Adrenal gland (tissue), 5 donors: ENCODE measurements at regions not wholly inside any gene's neighbourhood (a gene's known extent, or its start where the extent isn't known, plus 50 kb on each side); places are given as distances from the start of the nearest gene placed in this dataset.

ENCODE experiments used
- POLR2A ChIP-seq, 2 donors: fragments of 450-650 bp; IDR thresholded peaks; one replicate each; pipeline ENCODE4 v1.6.1; 2017; ENCODE audit warnings: antibody characterized with exemption in 2 of 2, mild to moderate bottlenecking in 2 of 2, moderate library complexity in 1 of 2
- TF ChIP-seq, protein P1 (sequence below), 6 experiments: fragments of 450-650 bp in 4 of 6; fragments of 200-600 bp in 2 of 6; sonication (generic) in 1 of 6; IDR thresholded peaks; 1 replicate in 5 of 6; 2 replicates in 1 of 6; pipeline versions ENCODE4 v1.5.1 to v1.8.0; 2016 to 2021; ENCODE audit warnings: antibody characterized with exemption in 6 of 6, mild to moderate bottlenecking in 2 of 6, moderate library complexity in 1 of 6
- donor health status: DM: no; HTN: no; CAD: no.

DNA sequence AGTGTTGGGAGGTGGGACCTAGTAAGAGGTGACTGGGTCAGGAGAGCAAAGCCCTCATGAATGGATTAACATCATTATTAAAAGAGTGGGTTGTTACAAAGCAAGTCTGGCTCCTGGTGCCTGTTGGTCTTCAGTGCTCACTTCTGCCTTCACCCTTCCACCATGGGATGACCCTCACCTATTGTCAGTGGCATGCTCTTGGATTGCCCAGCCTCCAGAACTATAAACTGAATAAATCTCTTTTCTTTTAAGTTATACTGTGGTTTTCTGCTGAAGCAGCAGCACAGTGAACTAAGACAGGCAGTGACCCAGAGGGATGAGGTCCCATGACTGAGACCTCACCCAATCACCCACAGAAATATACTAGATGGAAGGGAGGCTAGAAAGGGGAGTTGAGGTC, 57.5 kb upstream of the ATL2 start:
- TF ChIP-seq, protein P1, sequence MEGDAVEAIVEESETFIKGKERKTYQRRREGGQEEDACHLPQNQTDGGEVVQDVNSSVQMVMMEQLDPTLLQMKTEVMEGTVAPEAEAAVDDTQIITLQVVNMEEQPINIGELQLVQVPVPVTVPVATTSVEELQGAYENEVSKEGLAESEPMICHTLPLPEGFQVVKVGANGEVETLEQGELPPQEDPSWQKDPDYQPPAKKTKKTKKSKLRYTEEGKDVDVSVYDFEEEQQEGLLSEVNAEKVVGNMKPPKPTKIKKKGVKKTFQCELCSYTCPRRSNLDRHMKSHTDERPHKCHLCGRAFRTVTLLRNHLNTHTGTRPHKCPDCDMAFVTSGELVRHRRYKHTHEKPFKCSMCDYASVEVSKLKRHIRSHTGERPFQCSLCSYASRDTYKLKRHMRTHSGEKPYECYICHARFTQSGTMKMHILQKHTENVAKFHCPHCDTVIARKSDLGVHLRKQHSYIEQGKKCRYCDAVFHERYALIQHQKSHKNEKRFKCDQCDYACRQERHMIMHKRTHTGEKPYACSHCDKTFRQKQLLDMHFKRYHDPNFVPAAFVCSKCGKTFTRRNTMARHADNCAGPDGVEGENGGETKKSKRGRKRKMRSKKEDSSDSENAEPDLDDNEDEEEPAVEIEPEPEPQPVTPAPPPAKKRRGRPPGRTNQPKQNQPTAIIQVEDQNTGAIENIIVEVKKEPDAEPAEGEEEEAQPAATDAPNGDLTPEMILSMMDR (IDR thresholded peaks at IDR 0.05): no peak
- no peak for TF ChIP-seq POLR2A (IDR thresholded peaks at IDR 0.05)
